ENCODE measurements at regions not wholly inside any gene's neighbourhood (a gene's known extent, or its start where the extent isn't known, plus 50 kb on each side); places are given as distances from the start of the nearest gene placed in this dataset.
"Not testable (repeated sequence)": the region's sequence is repeated elsewhere in the genome, so short reads cannot be mapped to it uniquely, and the experiment has no call there.

GRCh38 chr2:75432761-75433361 lies 127.9 kb downstream of the EVA1A start:
- TF ChIP-seq CTCF (IDR thresholded peaks at IDR 0.05), result no peak
- no peak for DNase-seq (ENCODE audit: low spot score)
- H3K36me3 ChIP-seq, result no peaks in the 10 kb centered on the region
- H3K27ac ChIP-seq, result no peak overlapping the region
- ATAC-seq (ENCODE audit: insufficient number of reproducible peaks, low FRiP score, low read depth), result no peak
- no peaks in the 10 kb centered on the region for H3K27me3 ChIP-seq (replicated peaks; ENCODE audit: insufficient read depth)
- H3K4me3 ChIP-seq, result no peak overlapping the region
- no peaks in the 10 kb centered on the region for H3K4me1 ChIP-seq (ENCODE audit: control insufficient read depth in 1 of 2, low read depth in 2 of 2)
- no peaks in the 10 kb centered on the region for H3K9me3 ChIP-seq

- no peaks in the 10 kb centered on the region for H3K4me1 ChIP-seq (ENCODE audit: control insufficient read depth in 1 of 2, low read depth in 2 of 2)
- no peaks in the 10 kb centered on the region for H3K27me3 ChIP-seq (replicated peaks; ENCODE audit: insufficient read depth)
- no peak overlapping the region for H3K4me3 ChIP-seq
Observed at GRCh38 chr2:75431763-75432162, 129.0 kb downstream of the EVA1A start.

GRCh38 chr2:75431276-75431675 lies 129.5 kb downstream of the EVA1A start:
- TF ChIP-seq CTCF (IDR thresholded peaks at IDR 0.05), result no peak
- Histone ChIP-seq H3K9me3 (no peaks in the 10 kb centered on the region), H3K4me3 (no peak overlapping the region), H3K27ac (no peak overlapping the region), H3K4me1 (ENCODE audit: control insufficient read depth in 1 of 2, low read depth in 2 of 2) (no peaks in the 10 kb centered on the region), H3K36me3 (no peaks in the 10 kb centered on the region), H3K27me3 (replicated peaks; ENCODE audit: insufficient read depth) (no peaks in the 10 kb centered on the region)
- no peak for DNase-seq (ENCODE audit: low spot score)
- no peak for ATAC-seq (ENCODE audit: insufficient number of reproducible peaks, low FRiP score, low read depth)

More at GRCh38 chr2:75431763-75432162, 129.0 kb downstream of the EVA1A start:
- DNase-seq (ENCODE audit: low spot score) (no peak), ATAC-seq (ENCODE audit: insufficient number of reproducible peaks, low FRiP score, low read depth) (no peak)
- Histone ChIP-seq H3K27ac (no peak overlapping the region), H3K36me3 (no peaks in the 10 kb centered on the region), H3K9me3 (no peaks in the 10 kb centered on the region)
- no peak for TF ChIP-seq CTCF (IDR thresholded peaks at IDR 0.05)

GRCh38 chr2:75430449-75430848 lies 130.3 kb downstream of the EVA1A start:
- ATAC-seq (ENCODE audit: insufficient number of reproducible peaks, low FRiP score, low read depth); H3K27ac ChIP-seq; H3K4me1 ChIP-seq (ENCODE audit: control insufficient read depth in 1 of 2, low read depth in 2 of 2); H3K4me3 ChIP-seq; H3K9me3 ChIP-seq; H3K36me3 ChIP-seq; H3K27me3 ChIP-seq (replicated peaks; ENCODE audit: insufficient read depth); DNase-seq (ENCODE audit: low spot score): not testable (repeated sequence)

GRCh38 chr2:75428646-75429443 lies 131.9 kb downstream of the EVA1A start:
- ATAC-seq (ENCODE audit: insufficient number of reproducible peaks, low FRiP score, low read depth) (no peak), DNase-seq (ENCODE audit: low spot score) (no peak)
- H3K27ac ChIP-seq, result no peak overlapping the region
- no peaks in the 10 kb centered on the region for H3K9me3 ChIP-seq
- no peak overlapping the region for H3K4me3 ChIP-seq
- H3K36me3 ChIP-seq, result no peaks in the 10 kb centered on the region
- no peaks in the 10 kb centered on the region for H3K4me1 ChIP-seq (ENCODE audit: control insufficient read depth in 1 of 2, low read depth in 2 of 2)
- TF ChIP-seq CTCF (IDR thresholded peaks at IDR 0.05), result no peak
- H3K27me3 ChIP-seq (replicated peaks; ENCODE audit: insufficient read depth), result no peaks in the 10 kb centered on the region

Measured in thoracic aorta (tissue), 2 donors.